Adrenal gland (tissue), 5 donors: ENCODE measurements at regions not wholly inside any gene's neighbourhood (a gene's known extent, or its start where the extent isn't known, plus 50 kb on each side); places are given as distances from the start of the nearest gene placed in this dataset.

Experiments used
- POLR2A ChIP-seq, 2 donors: fragments of 450-650 bp; IDR thresholded peaks; one replicate each; pipeline ENCODE4 v1.6.1; 2017; ENCODE audit warnings: antibody characterized with exemption in 2 of 2, mild to moderate bottlenecking in 2 of 2, moderate library complexity in 1 of 2
- TF ChIP-seq, protein P1 (sequence below), 6 experiments: fragments of 450-650 bp in 4 of 6; fragments of 200-600 bp in 2 of 6; sonication (generic) in 1 of 6; IDR thresholded peaks; 1 replicate in 5 of 6; 2 replicates in 1 of 6; pipeline versions ENCODE4 v1.5.1 to v1.8.0; 2016 to 2021; ENCODE audit warnings: antibody characterized with exemption in 6 of 6, mild to moderate bottlenecking in 2 of 6, moderate library complexity in 1 of 6
- donor health status: DM: no; HTN: no; CAD: no.

- TF ChIP-seq, protein P1, sequence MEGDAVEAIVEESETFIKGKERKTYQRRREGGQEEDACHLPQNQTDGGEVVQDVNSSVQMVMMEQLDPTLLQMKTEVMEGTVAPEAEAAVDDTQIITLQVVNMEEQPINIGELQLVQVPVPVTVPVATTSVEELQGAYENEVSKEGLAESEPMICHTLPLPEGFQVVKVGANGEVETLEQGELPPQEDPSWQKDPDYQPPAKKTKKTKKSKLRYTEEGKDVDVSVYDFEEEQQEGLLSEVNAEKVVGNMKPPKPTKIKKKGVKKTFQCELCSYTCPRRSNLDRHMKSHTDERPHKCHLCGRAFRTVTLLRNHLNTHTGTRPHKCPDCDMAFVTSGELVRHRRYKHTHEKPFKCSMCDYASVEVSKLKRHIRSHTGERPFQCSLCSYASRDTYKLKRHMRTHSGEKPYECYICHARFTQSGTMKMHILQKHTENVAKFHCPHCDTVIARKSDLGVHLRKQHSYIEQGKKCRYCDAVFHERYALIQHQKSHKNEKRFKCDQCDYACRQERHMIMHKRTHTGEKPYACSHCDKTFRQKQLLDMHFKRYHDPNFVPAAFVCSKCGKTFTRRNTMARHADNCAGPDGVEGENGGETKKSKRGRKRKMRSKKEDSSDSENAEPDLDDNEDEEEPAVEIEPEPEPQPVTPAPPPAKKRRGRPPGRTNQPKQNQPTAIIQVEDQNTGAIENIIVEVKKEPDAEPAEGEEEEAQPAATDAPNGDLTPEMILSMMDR (IDR thresholded peaks at IDR 0.05), result no peak
- no peak for TF ChIP-seq POLR2A (IDR thresholded peaks at IDR 0.05)
Observed at GRCh38 chr4:182091128-182091527, 152.1 kb upstream of the TENM3 start.
